ENCODE measurements at regions not wholly inside any gene's neighbourhood (a gene's known extent, or its start where the extent isn't known, plus 50 kb on each side); places are given as distances from the start of the nearest gene placed in this dataset.

DNA sequence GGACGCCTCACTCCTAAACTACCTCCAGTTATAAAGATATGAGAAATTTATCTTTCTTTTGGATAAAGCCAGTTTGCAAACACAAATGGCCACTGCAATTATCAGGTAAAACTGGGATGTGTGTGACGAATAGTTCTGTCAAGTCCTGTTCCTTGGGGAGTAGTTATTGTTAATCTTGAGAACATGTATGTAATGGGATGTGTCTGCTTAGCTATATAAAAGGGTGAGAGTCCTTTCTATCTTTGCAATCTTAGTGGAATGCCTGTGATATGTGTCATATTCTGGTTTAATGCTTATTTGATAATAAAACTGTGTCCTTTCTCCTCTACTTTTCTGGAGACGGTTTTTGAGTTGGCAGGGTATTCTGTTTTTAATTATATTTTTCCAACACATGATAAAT lies 56.1 kb upstream of the PKP2 start:
- no peak overlapping the region for H3K27ac ChIP-seq (ENCODE audit: low read length)
- H3K9me3 ChIP-seq (ENCODE audit: insufficient read depth, low read length), result no peaks in the 10 kb centered on the region
- 0 out of 2 replicates have a peak, but pooled peaks cover 5% of the 10 kb centered on the region for H3K27me3 ChIP-seq (ENCODE audit: low read depth, low read length)
- no peak overlapping the region for H3K4me3 ChIP-seq (ENCODE audit: low read length)
- H3K4me1 ChIP-seq (ENCODE audit: low read length), result no peaks in the 10 kb centered on the region
- no peak overlapping the region for H3K4me2 ChIP-seq (ENCODE audit: low read length)
- H4K20me1 ChIP-seq (ENCODE audit: insufficient read depth, low read length), result no peaks in the 10 kb centered on the region
- TF ChIP-seq EZH2phosphoT487 (IDR thresholded peaks at IDR 0.05; ENCODE audit: low read depth), result no peak
- TF ChIP-seq, protein P1, sequence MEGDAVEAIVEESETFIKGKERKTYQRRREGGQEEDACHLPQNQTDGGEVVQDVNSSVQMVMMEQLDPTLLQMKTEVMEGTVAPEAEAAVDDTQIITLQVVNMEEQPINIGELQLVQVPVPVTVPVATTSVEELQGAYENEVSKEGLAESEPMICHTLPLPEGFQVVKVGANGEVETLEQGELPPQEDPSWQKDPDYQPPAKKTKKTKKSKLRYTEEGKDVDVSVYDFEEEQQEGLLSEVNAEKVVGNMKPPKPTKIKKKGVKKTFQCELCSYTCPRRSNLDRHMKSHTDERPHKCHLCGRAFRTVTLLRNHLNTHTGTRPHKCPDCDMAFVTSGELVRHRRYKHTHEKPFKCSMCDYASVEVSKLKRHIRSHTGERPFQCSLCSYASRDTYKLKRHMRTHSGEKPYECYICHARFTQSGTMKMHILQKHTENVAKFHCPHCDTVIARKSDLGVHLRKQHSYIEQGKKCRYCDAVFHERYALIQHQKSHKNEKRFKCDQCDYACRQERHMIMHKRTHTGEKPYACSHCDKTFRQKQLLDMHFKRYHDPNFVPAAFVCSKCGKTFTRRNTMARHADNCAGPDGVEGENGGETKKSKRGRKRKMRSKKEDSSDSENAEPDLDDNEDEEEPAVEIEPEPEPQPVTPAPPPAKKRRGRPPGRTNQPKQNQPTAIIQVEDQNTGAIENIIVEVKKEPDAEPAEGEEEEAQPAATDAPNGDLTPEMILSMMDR (IDR thresholded peaks at IDR 0.05; ENCODE audit: low read depth, low read length), result no peak
- no peaks in the 10 kb centered on the region for H3K79me2 ChIP-seq (ENCODE audit: low read length)
- H3K36me3 ChIP-seq (replicated peaks; ENCODE audit: low read depth, low read length), result no peaks in the 10 kb centered on the region
- no peak overlapping the region for H2AFZ ChIP-seq (ENCODE audit: low read depth, low read length)
- no peak overlapping the region for H3K9ac ChIP-seq (ENCODE audit: low read length)

DNA sequence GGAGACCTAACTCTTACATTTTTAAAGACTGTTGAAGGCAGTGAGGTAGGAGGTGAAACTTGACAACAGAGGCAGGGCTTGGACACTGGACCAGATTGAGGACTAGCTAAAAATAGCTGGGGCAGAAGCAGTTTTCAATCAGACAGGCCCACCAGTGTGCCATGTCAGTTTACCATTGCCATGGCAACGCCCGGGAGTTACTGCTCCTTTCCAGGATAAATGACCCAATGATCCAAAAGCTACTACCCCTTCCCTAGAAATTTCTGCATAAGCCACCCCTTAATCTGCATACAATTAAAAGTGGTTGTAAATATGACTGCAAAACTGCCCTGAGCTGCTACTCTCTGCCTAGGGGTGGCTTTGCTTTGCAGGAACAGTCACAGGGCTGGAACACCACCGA lies 53.2 kb upstream of the PKP2 start:
- Histone ChIP-seq H3K27me3 (ENCODE audit: low read depth, low read length) (0 out of 2 replicates have a peak, but pooled peaks cover 5% of the 10 kb centered on the region), H3K4me3 (ENCODE audit: low read length) (no peak overlapping the region), H2AFZ (ENCODE audit: low read depth, low read length) (no peak overlapping the region), H3K79me2 (ENCODE audit: low read length) (no peaks in the 10 kb centered on the region), H3K9ac (ENCODE audit: low read length) (no peak overlapping the region), H3K9me3 (ENCODE audit: insufficient read depth, low read length) (no peaks in the 10 kb centered on the region), H3K27ac (ENCODE audit: low read length) (no peak overlapping the region), H3K4me1 (ENCODE audit: low read length) (no peaks in the 10 kb centered on the region), H3K4me2 (ENCODE audit: low read length) (no peak overlapping the region), H4K20me1 (ENCODE audit: insufficient read depth, low read length) (no peaks in the 10 kb centered on the region), H3K36me3 (replicated peaks; ENCODE audit: low read depth, low read length) (no peaks in the 10 kb centered on the region)
- TF ChIP-seq, protein P1 (IDR thresholded peaks at IDR 0.05; ENCODE audit: low read depth, low read length), result no peak
- no peak for TF ChIP-seq EZH2phosphoT487 (IDR thresholded peaks at IDR 0.05; ENCODE audit: low read depth)

DNA sequence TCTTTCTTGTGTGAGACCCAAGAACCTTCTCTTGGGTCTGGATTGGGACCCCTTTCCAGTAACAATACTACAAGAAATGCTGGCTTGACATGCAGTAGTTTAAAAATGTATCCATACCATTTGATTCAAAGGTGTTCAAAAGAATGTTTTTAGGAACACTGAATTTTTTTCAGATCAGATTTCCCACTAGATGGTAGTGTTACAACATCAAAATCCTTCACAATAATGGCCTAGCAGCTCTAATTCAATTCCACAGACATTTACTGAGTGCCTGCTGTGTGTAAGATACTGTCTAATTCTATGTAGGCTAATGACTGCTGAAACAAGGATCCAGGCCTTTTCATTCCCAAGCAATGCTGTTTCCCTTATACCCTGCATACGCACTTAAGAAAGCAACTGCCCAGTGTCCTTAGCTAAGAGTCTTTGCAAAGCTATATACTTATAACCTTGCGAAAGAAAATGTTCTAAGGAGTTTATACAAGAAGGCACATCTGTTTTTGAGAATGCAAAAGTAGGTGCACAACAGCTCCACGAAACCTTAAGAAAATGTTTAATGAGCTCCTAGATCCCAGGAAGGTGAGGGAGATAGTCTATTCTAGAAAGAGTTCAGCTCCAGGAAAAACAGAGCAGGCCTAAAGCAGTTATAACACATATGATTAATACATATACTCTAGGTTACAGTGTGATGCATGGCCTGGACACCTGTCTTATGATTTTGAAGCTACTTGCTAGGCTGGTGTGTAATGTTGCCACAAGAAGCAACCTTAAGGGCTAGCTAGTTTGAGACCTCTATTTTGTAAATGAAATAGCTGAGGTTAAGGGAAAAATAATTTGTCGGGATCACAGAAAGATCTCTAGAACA lies 50.9 kb upstream of the PKP2 start:
- H3K9me3 ChIP-seq (ENCODE audit: insufficient read depth, low read length), result no peaks in the 10 kb centered on the region
- no peak overlapping the region for H3K9ac ChIP-seq (ENCODE audit: low read length)
- H3K4me1 ChIP-seq (ENCODE audit: low read length), result no peaks in the 10 kb centered on the region
- no peaks in the 10 kb centered on the region for H3K36me3 ChIP-seq (replicated peaks; ENCODE audit: low read depth, low read length)
- no peak overlapping the region for H2AFZ ChIP-seq (ENCODE audit: low read depth, low read length)
- H3K27ac ChIP-seq (ENCODE audit: low read length), result no peak overlapping the region
- H4K20me1 ChIP-seq (ENCODE audit: insufficient read depth, low read length), result no peaks in the 10 kb centered on the region
- TF ChIP-seq EZH2phosphoT487 (IDR thresholded peaks at IDR 0.05; ENCODE audit: low read depth), result no peak
- TF ChIP-seq, protein P1 (IDR thresholded peaks at IDR 0.05; ENCODE audit: low read depth, low read length), result peak; percentile 48
- H3K79me2 ChIP-seq (ENCODE audit: low read length), result no peaks in the 10 kb centered on the region
- no peak overlapping the region for H3K4me2 ChIP-seq (ENCODE audit: low read length)
- H3K4me3 ChIP-seq (ENCODE audit: low read length), result no peak overlapping the region
- H3K27me3 ChIP-seq (ENCODE audit: low read depth, low read length), result peaks cover 8% of the 10 kb centered on the region; the same call in 1 of the 2 replicates

DNA sequence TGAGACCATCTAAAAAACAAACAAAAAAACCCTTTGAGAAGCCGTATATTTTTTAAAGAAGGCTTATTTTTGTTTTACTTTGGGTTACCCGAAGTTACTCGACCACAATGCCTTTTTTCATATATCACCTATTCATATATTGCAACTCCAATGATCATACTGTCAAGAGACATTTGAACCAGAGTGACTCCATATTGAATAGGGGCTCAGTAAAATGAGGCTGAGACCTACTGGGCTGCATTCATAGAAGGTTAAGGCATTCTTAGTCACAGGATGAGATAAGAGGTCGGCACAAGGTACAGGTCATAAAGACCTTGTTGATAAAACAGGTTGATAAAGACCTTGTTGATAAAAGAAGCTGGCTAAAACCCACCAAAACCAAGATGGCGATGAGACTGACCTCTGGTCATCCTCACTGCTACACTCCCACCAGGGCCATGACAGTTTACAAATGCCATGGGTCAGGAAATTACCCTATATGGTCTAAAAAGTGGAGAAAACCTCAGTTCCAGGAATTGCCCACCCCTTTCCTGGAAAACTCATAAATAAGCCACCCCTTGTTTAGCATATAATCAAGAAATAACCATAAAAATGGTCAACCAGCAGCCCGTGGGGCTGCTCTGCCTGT lies 50.0 kb upstream of the PKP2 start:
- Histone ChIP-seq H4K20me1 (ENCODE audit: insufficient read depth, low read length) (no peaks in the 10 kb centered on the region), H3K4me2 (ENCODE audit: low read length) (no peak overlapping the region), H3K9ac (ENCODE audit: low read length) (no peak overlapping the region), H3K27me3 (ENCODE audit: low read depth, low read length) (peaks cover 8% of the 10 kb centered on the region; the same call in 1 of the 2 replicates), H3K4me1 (ENCODE audit: low read length) (no peaks in the 10 kb centered on the region), H3K4me3 (ENCODE audit: low read length) (no peak overlapping the region), H3K36me3 (replicated peaks; ENCODE audit: low read depth, low read length) (no peaks in the 10 kb centered on the region), H3K9me3 (ENCODE audit: insufficient read depth, low read length) (no peaks in the 10 kb centered on the region), H3K79me2 (ENCODE audit: low read length) (no peaks in the 10 kb centered on the region), H3K27ac (ENCODE audit: low read length) (no peak overlapping the region), H2AFZ (ENCODE audit: low read depth, low read length) (no peak overlapping the region)
- TF ChIP-seq, protein P1 (IDR thresholded peaks at IDR 0.05; ENCODE audit: low read depth, low read length), result no peak
- TF ChIP-seq EZH2phosphoT487 (IDR thresholded peaks at IDR 0.05; ENCODE audit: low read depth), result no peak
